SK-N-DZ (cell line): ENCODE measurements at regions not wholly inside any gene's neighbourhood (a gene's known extent, or its start where the extent isn't known, plus 50 kb on each side); places are given as distances from the start of the nearest gene placed in this dataset.
"Not testable (repeated sequence)": the region's sequence is repeated elsewhere in the genome, so short reads cannot be mapped to it uniquely, and the experiment has no call there.

Source experiments
- DNase-seq: peaks from one replicate; pipeline ENCODE4 v3.0.0-alpha.2; 2015; ENCODE audit warnings: low spot score

DNA sequence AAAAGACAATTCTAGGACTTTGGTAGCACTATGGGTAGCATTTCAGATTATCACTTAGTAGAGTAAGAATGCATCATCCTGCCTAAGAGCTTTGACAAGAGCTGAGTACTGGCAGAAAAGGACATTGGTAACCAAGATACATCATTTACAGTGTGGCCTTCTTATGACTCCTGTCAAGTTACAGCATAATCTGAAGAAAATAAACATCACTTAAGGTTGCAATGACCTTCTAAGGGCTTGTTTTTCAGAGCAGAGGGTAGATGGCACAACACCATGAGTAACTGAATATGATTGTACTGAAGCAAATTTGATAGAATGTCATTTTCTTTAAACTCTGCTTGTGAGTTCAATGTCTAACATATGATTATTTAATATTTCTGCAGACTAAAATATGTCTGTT lies 822.6 kb downstream of the TBC1D32 start:
- no peak for DNase-seq

DNA sequence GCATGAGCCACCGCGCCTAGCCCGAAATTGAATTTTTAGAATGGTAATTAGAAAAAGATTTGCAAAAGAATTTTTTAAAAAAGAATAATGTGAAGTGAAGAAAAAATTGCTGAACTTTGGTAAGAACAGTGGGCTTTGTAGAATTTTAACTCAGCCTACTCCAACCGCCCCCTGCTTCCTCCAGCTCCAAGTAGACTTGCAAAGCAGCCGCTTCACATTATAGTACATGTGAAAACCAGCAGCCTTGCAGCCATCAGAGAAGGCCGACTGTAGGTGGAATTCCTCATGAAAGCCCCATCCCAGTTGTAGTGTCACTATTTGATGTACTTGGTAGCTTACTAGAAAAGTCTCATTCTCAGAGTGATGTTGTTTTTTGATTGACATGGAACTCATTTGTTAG lies 835.6 kb downstream of the TBC1D32 start:
- no peak for DNase-seq

DNA sequence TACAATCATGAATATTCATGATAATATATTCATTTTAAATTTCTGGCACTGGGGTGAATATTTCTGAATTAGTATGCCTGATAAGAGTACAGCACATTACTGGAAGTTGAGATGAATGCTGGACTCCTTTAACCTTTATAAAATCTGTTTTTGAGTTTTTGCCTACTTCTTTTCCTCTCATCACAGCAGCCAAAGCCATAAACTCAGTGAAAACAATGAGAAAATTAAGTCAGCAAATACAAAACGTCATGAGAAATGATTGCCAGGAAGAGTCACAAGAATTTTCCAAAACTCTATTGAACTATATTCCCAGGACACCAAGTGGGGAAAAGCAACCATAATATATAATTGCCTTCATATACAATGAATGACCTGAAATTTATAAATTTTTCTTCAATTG lies 837.6 kb downstream of the TBC1D32 start:
- no peak for DNase-seq

DNA sequence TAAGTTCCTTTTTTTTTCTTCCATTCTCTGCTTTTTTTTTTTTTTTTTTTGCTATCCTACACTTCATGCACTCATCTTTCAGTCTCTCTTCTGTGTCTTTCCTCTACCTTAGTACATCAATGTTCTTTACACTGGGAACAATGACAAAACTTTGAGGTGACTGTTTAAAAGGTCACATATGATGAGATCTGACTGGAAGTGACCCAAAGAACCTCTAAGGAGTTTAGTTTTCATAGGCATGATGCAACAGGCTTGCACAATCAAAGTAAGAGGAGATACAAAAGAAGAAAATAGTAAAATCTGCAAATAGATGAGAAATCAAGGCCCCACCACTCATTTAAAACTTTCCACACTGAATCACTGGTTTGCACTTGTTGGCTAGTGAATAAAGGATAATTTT lies 840.8 kb downstream of the TBC1D32 start:
- no peak for DNase-seq

DNA sequence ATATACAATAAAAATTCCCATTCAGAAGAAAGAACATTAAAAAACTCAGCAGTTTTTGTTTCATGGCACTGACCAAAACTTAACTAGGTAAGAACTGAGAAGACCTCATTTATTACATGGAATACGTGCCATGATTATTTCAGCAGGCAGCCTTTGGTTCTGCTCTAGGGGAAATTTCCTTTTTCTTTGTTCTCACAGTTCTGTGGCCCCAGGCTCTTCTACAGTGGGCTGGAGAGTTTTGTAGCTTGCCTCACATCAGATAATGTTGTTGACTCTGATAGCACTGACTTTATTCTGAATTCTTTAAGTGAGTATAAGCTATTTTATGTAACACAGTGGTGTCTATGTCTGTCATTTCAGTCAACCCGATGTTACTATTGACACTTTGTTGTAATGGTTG lies 844.3 kb downstream of the TBC1D32 start:
- DNase-seq, result no peak

DNA sequence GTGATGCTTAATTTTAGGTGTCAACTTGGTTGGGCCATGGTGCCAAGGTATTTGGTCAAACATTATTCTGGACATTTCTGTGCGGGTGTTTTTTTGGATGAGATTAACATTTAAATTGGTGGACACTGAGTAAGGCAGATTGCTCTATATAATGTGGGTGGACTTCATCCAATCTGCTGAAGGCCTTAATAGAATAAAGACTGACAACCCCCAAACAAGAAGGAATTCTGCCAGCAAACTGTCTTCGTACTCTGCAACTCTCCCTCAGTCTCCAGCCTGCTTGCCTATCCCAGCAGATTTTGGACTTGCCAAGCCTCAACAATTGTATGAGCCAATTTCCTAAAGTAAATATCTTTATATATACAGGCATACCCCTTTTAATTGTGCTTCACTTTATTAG lies 850.1 kb downstream of the TBC1D32 start:
- no peak for DNase-seq

DNA sequence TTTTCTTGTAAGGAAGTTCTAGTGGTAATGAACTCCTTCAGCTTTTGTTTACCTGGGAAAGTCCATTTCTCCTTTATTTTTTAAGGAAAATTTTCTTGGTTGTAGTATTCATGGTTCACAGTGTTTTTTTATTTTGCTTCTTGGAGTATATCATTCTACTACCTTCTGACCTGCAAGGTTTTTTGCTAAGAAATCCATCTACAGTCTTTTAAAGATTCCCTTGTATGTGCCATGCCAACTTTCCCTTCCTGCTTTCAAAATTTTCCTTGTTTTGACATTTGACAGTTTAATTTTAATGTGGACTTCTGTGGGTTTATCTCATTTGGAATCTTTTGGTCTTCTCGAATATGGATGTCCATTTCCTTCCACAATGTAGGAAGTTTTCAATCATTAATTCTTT lies 855.6 kb downstream of the TBC1D32 start:
- DNase-seq, result no peak

DNA sequence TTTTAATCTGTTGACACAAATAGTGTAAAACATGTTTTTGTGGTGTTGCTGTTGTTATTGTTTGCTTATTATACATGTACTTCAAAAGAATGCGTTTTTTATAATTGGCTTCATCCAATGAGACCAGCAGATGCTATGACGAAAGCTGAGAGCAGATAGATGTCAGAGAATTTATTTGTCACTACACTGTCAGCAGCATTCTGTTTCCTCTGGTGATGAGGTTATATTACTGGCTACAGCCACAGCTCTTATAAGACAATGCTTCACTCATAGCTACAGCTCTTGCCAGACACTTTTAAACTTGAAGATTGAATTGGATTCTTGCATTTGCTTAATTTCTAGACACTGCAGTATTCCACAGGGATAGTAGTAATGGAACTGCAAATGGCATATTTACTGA lies 860.5 kb downstream of the TBC1D32 start:
- DNase-seq, result no peak

DNA sequence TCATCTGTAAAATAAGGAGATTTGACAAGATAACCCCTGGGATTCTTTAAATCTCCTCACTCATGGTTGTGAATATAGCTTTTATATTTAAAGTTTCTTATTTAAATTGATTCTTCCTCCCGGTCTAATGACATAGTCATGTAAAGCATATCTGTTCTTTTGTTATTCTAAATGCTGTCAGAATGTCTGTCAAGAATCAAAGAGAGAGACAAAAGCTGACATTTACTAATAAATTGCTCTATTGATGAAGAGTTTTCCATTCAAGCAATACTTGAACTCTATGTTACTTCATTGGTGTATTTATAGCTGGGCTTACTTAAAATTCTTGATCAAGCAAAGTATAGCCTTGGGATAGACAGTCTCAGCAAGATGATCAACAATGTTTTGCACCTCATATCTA lies 865.8 kb downstream of the TBC1D32 start:
- DNase-seq, result no peak

DNA sequence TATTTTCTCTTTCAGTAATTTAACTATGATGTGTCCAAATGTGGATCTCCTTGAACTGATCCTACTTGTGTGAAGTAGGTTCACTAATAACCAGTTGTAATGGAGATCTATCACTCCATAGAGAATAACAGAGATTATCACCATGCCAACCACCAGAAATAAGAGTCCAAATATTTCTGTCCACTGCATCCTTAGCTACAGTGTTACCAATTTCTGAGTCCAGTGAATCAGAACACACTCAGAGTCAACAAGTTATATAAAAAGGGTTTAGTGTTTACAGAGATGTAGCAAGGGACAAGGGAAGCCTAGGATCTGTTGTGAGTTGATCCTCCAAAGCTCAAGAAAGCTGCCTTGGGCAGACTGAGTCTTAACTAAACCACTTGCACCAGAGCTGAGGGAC lies 882.8 kb downstream of the TBC1D32 start:
- DNase-seq, result no peak

DNA sequence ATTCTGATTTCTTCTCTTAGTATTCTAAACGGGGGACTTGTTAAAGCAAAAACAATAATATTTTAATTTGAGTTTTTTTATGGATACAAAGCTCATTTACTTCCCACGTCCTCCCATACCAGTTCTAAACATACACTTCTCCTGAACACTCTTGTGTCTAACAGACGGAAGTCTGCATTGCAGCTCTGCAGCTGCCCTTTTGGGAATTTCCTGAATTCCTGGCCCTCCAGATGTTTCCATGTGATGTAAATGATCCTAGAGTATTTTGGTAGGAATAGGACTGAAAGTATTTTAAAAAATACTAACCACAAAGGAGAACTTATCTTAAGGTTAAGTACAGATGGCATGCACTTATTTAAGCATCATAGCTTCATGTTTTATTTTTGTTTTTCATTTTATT lies 886.7 kb downstream of the TBC1D32 start:
- DNase-seq, result no peak

DNA sequence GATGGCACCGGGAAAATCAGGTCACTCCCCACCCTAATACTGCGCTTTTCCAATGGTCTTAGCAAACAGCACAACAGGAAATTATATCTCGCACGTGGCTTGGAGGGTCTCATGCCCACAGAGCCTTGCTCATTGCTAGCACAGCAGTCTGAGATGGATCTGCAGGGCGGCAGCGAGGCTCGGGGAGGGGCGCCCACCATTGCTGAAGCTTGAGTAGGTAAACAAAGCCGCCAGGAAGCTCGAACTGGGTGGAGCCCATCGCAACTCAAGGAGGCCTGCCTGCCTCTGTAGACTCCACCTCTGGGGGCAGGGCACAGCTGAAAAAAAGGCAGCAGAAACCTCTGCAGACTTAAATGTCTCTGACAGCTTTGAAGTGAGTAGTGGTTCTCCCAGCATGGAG lies 901.4 kb downstream of the TBC1D32 start:
- not testable (repeated sequence) for DNase-seq

DNA sequence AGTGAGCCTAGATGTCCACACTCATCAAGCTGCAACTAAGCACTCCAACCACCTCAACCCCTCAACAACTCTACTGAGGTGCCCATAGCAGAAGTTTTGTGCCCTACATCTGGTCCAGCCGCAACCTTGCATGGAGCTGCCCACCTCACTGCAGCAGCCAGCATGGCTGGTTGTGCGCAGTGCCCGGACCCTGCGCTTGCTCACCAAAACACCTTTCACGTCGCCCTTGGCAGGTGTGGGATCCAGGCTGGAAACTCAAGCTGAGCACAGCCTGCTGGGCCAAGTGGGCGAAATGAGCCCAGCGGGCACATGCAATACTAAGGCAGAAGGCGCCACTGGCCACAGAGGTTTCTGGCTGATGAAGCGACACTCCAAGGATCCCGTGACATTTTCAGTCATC lies 902.4 kb downstream of the TBC1D32 start:
- no peak for DNase-seq

DNA sequence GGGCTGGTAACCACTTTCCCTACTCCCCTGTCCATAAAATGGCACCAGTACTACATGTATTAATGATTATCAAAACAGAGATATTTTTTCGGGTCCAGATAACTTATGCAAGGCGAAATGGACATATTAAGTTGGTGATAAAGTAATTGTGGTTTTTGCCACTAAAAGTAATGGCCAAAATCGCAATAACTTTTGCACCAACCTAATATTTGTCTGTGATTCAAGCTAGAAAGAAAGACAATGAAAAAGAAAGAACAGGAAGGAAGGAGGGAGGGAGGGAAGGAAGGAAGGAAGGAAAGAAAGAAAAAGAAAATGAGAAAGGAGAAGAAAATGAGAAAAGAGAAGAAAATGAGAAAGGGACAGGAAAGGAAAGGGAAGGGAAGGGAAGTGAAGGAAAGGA lies 922.9 kb downstream of the TBC1D32 start:
- DNase-seq, result no peak

DNA sequence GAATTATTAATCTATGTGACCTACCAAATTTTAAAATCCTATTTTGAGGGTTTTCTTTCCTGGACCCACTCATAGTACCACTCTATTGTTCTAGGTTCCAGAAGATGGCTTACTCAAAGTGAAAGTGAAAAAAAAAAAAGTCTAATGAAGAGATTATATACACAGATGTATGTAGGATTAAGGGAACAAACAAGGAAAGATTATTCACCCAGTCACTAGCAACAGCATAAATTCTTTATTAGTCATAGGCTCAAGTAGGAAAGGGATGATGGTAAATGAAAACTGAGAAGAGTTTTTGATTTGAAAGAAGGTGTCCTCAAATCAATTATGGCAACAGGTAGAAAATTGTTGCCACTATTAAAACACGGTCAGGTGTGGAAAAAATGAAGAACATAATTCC lies 923.7 kb downstream of the TBC1D32 start:
- no peak for DNase-seq

DNA sequence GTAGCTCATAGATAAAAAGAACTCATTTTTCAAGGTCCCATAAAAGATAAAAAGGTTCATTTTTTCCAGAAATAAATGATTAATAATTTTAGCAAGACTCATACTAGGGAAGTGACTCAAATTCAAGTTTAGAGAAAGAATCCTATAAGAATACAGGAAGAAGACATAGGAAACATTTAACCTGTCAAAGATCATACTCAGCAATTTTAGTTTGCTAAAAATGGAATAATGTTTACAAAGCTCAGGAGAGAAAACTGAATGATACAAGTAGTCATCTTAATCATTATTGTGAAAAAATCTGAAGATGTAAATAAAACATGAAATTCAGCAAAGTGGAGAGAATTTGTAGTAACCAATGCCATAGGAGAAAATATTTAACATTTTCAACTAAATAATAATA lies 926.6 kb downstream of the TBC1D32 start:
- no peak for DNase-seq

DNA sequence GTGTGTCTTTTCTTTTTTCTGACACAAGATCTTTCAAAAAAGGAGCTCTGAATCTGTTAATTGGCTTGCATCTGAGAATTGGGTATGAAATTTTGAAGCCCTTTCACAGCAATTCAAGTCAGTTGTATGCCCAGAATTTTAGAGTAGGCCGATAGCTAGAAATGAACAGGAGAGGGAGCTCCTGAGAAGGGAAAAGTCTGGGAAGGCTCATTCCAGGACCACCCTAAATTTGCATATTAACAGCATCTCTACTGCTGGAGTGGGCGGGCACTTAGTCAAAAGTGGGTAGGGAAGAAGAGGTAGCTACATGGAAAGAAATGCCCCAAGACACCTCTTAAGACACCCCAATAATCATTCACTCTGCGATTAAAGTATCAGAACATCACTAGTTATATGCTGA lies 928.3 kb downstream of the TBC1D32 start:
- peak; percentile 11 for DNase-seq

DNA sequence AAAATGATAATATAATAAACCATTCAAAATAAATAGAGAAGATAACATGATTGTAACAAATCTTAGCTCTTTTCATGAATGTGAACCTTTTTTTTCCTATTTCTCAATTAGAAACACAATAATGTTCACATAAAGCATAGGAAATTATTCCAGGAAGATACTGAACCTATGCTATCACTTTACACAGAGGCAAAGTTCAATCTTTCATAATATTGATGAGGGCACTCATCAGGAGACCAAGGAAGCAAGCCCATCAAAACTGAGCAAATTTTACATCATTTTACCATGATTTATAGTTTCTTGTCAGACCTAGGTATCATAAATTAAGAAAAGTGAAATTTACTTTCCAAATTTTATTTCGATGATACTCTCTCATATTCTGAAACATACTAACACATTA lies 938.5 kb downstream of the TBC1D32 start:
- no peak for DNase-seq

DNA sequence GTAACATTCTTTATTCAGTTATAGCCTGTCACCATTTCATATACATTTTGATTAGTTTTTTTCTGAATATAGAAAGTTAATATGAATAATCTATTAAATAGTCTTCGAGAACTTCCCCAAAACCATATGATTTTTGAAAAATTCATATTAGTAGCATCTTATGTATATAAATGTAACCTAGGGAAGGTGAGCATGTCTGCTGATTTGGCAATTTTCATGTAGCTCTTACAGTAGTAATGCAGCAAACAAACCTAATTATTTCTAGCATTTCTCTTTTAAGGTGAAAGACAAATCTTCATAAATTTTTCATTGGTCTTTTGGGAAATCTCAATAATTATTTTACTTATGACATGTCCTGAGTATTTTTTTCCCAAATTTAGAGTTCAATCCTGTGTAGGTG lies 939.0 kb downstream of the TBC1D32 start:
- no peak for DNase-seq

DNA sequence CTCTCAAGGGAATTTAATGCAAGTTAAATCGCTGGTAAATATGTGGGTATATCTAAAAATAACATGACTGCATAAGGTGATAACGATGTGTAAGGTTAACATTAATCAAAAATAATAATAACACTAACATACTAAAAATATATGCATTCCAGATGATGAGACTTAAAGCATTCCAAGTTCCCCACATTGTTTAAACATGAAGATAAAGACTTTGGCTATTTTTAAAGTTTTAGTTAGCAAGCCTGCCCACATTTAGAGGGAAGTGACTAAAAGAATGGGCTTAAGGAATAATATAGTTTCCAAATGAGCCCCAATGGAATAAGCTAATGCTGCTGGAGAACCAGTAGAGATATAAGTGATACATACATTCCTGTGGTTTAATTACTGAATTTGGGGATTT lies 941.3 kb downstream of the TBC1D32 start:
- no peak for DNase-seq

DNA sequence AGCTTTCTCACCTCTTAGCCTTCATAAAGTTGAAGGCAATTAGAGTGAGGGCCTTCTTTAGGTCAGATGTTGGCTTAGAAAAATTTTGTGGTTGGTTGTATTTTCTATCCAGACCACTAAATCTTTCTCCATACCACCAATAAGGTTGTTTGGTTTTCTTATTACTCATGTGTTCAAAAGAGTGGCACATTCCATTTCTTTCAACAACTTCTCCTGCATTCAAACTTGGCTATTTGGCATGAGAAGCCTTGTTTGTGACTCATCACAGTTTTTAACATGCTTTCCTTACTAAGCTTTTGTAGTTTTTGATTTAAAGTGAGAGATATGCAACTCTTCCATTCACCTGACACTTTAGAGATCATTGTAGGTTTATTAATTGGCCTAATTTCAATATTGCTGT lies 949.6 kb downstream of the TBC1D32 start:
- DNase-seq, result no peak

DNA sequence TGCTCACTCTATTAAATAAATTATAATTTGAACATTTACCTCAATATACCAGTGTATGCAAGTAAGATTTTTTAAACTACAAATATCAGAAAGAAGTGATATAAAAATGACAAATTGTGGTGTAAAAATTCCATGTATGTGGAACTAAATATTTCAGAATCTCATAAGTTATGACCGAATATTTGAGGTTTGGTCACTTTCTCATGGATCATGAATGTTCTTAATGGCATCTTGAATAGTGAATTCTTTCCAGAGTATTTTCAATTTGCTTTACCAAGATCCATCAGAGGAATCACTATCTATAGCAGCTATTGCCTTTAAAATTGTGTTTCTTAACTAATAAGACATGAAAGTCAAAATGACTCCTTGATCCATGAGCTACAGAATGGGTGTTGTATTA lies 950.6 kb downstream of the TBC1D32 start:
- no peak for DNase-seq

DNA sequence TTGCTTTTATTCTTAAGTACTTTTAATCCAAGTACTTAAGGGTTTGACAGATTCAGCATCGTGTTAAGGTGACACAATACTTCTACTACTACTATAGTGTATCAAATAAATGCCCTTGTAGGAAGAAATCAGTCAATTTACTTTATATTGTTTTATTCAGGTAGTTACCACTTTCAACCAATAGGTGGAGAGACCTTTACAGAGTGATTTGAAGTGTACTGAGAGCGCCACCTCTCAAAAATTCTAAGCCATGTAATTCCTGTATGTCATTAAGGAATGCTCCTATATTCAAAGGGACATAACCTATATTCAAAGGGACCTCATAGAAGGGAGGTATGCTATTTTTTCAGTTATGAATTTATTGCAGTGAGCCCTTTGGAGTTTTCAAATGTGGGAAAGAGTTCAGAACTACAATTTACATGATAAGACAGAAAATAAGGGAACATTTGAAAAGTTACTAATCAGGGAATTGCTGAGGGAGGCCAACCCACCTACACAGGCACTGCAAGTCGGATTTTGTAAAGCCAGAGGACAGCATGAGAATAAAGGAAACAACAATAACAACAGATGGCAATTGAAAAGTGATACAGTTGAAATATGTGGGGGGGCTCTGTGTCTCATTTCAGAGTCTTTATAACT lies 955.6 kb downstream of the TBC1D32 start:
- peak; percentile 45 for DNase-seq

DNA sequence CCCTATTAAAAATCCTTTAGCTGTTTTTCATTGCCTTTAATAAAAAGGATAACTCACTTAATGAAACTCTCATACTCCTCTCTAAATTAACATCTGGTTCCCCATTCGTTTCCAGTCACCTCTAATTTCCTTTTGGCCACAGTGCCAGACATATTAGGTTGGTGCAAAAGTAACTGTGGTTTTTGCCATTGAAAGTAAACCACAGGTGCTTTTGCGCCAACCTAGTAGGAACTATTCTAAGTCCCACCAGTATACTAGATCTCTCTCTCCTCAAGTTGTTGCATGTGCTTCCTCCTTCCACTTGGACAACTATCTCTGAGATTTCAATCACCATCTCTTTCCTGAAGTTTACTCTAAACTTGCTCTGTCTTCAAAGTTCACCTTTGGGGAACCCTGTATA lies 961.1 kb downstream of the TBC1D32 start:
- DNase-seq, result no peak
